ENCODE measurements at regions not wholly inside any gene's neighbourhood (a gene's known extent, or its start where the extent isn't known, plus 50 kb on each side); places are given as distances from the start of the nearest gene placed in this dataset.

GRCh38 chr3:117932441-117932840 lies 1102.2 kb downstream of the IGSF11 start:
- no peak overlapping the region for H2AFZ ChIP-seq (ENCODE audit: low read length)
- no peak for DNase-seq
- no peaks in the 10 kb centered on the region for H3K9me3 ChIP-seq (replicated peaks; ENCODE audit: insufficient read depth, low read length)
- no peaks in the 10 kb centered on the region for H3K27me3 ChIP-seq (replicated peaks; ENCODE audit: insufficient read depth, low read length)
- H3K36me3 ChIP-seq (replicated peaks; ENCODE audit: insufficient read depth, low read length) = no peaks in the 10 kb centered on the region
- H3F3A ChIP-seq (ENCODE audit: insufficient read depth, low read length) = no peaks in the 10 kb centered on the region
- H3K4me3 ChIP-seq (ENCODE audit: low read length) = no peak overlapping the region
- no peak overlapping the region for H3K9ac ChIP-seq (ENCODE audit: low read length)
- H3K27ac ChIP-seq (ENCODE audit: low read length) = no peak overlapping the region
- H3K4me1 ChIP-seq (ENCODE audit: low read length) = no peaks in the 10 kb centered on the region
- H4K20me1 ChIP-seq (ENCODE audit: insufficient read depth, low read length) = no peaks in the 10 kb centered on the region
- no peak for TF ChIP-seq EZH2 (optimal IDR thresholded peaks at IDR 0.05; ENCODE audit: low read depth, low read length)
- TF ChIP-seq EZH2phosphoT487 (IDR thresholded peaks at IDR 0.05; ENCODE audit: low read length) = no peak
- TF ChIP-seq CTCF (IDR thresholded peaks at IDR 0.05; ENCODE audit: low read length) = no peak
- no peak overlapping the region for H3K4me2 ChIP-seq (ENCODE audit: low read depth, low read length)
- H3K79me2 ChIP-seq (ENCODE audit: low read length) = no peaks in the 10 kb centered on the region
- no peaks in the 10 kb centered on the region for H3K9me2 ChIP-seq (replicated peaks; ENCODE audit: insufficient read depth, low read length)

- Histone ChIP-seq H3F3A (ENCODE audit: insufficient read depth, low read length) (no peaks in the 10 kb centered on the region), H3K79me2 (ENCODE audit: low read length) (no peaks in the 10 kb centered on the region), H3K9me3 (replicated peaks; ENCODE audit: insufficient read depth, low read length) (no peaks in the 10 kb centered on the region), H3K36me3 (replicated peaks; ENCODE audit: insufficient read depth, low read length) (no peaks in the 10 kb centered on the region), H4K20me1 (ENCODE audit: insufficient read depth, low read length) (no peaks in the 10 kb centered on the region), H3K4me3 (ENCODE audit: low read length) (no peak overlapping the region), H3K27me3 (replicated peaks; ENCODE audit: insufficient read depth, low read length) (no peaks in the 10 kb centered on the region), H2AFZ (ENCODE audit: low read length) (no peak overlapping the region), H3K9ac (ENCODE audit: low read length) (no peak overlapping the region), H3K4me2 (ENCODE audit: low read depth, low read length) (no peak overlapping the region), H3K9me2 (replicated peaks; ENCODE audit: insufficient read depth, low read length) (no peaks in the 10 kb centered on the region), H3K4me1 (ENCODE audit: low read length) (no peaks in the 10 kb centered on the region), H3K27ac (ENCODE audit: low read length) (no peak overlapping the region)
- TF ChIP-seq CTCF (IDR thresholded peaks at IDR 0.05; ENCODE audit: low read length) = no peak
- no peak for TF ChIP-seq EZH2phosphoT487 (IDR thresholded peaks at IDR 0.05; ENCODE audit: low read length)
- no peak for TF ChIP-seq EZH2 (optimal IDR thresholded peaks at IDR 0.05; ENCODE audit: low read depth, low read length)
- no peak for DNase-seq
These were observed 1098.5 kb downstream of the IGSF11 start for GRCh38 chr3:117936159-117936558.

- H3K4me2 ChIP-seq (ENCODE audit: low read depth, low read length) = no peak overlapping the region
- no peaks in the 10 kb centered on the region for H3K27me3 ChIP-seq (replicated peaks; ENCODE audit: insufficient read depth, low read length)
- no peaks in the 10 kb centered on the region for H3K9me2 ChIP-seq (replicated peaks; ENCODE audit: insufficient read depth, low read length)
- no peak overlapping the region for H2AFZ ChIP-seq (ENCODE audit: low read length)
- TF ChIP-seq CTCF (IDR thresholded peaks at IDR 0.05; ENCODE audit: low read length) = no peak
- no peak for TF ChIP-seq EZH2 (optimal IDR thresholded peaks at IDR 0.05; ENCODE audit: low read depth, low read length)
- no peak for TF ChIP-seq EZH2phosphoT487 (IDR thresholded peaks at IDR 0.05; ENCODE audit: low read length)
- H3K4me3 ChIP-seq (ENCODE audit: low read length) = no peak overlapping the region
- no peaks in the 10 kb centered on the region for H3F3A ChIP-seq (ENCODE audit: insufficient read depth, low read length)
- H3K9ac ChIP-seq (ENCODE audit: low read length) = no peak overlapping the region
- no peaks in the 10 kb centered on the region for H3K36me3 ChIP-seq (replicated peaks; ENCODE audit: insufficient read depth, low read length)
- no peaks in the 10 kb centered on the region for H3K4me1 ChIP-seq (ENCODE audit: low read length)
- no peaks in the 10 kb centered on the region for H4K20me1 ChIP-seq (ENCODE audit: insufficient read depth, low read length)
- no peaks in the 10 kb centered on the region for H3K9me3 ChIP-seq (replicated peaks; ENCODE audit: insufficient read depth, low read length)
- H3K27ac ChIP-seq (ENCODE audit: low read length) = no peak overlapping the region
- DNase-seq = no peak
- H3K79me2 ChIP-seq (ENCODE audit: low read length) = no peaks in the 10 kb centered on the region
These were observed 1095.7 kb downstream of the IGSF11 start for GRCh38 chr3:117938974-117939373.

All from MM.1S (cell line).